Adrenal gland (tissue), 5 donors: ENCODE measurements at regions not wholly inside any gene's neighbourhood (a gene's known extent, or its start where the extent isn't known, plus 50 kb on each side); places are given as distances from the start of the nearest gene placed in this dataset.

Source experiments
- CTCF ChIP-seq, 6 experiments: fragments of 450-650 bp in 4 of 6; fragments of 200-600 bp in 2 of 6; sonication (generic) in 1 of 6; IDR thresholded peaks; 1 replicate in 5 of 6; 2 replicates in 1 of 6; pipeline versions ENCODE4 v1.5.1 to v1.8.0; 2016 to 2021; ENCODE audit warnings: antibody characterized with exemption in 6 of 6, mild to moderate bottlenecking in 2 of 6, moderate library complexity in 1 of 6
- POLR2A ChIP-seq, 2 donors: fragments of 450-650 bp; IDR thresholded peaks; one replicate each; pipeline ENCODE4 v1.6.1; 2017; ENCODE audit warnings: antibody characterized with exemption in 2 of 2, mild to moderate bottlenecking in 2 of 2, moderate library complexity in 1 of 2
- donor health status: DM: no; HTN: no; CAD: no.

GRCh38 chr14:98651037-98651436, 621.0 kb downstream of the BCL11B start:
- TF ChIP-seq CTCF (IDR thresholded peaks at IDR 0.05) (no peak), POLR2A (IDR thresholded peaks at IDR 0.05) (no peak)
